ENCODE measurements at regions not wholly inside any gene's neighbourhood (a gene's known extent, or its start where the extent isn't known, plus 50 kb on each side); places are given as distances from the start of the nearest gene placed in this dataset.

DNA sequence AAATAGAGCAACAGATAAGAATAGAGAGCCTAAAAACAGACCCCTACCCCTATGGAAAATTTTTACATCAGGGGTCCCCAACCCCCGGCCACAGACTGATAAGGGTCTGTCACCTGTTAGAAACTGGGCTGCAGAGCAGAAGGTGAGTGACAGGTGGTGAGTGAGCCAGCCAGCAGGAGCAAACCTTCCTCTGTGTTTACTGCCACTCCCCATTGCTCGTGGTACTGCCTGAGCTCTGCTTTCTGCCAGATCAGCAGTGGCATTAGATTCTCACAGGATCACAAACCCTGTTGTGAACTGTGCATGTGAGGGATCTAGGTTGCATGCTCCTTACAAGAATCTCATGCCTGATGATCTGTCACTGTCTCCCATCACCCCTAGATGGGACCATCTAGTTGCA is 174.1 kb downstream of the FOXD2 start:
- Mint-ChIP-seq H3K4me1 (no peaks in the 10 kb centered on the region), H3K4me3 (no peak overlapping the region), H3K27me3 (peaks cover 21% of the 10 kb centered on the region), H3K9me3 (peaks cover 3% of the 10 kb centered on the region), H3K36me3 (no peaks in the 10 kb centered on the region), H3K27ac (no peak overlapping the region)
- DNase-seq: no peak

DNA sequence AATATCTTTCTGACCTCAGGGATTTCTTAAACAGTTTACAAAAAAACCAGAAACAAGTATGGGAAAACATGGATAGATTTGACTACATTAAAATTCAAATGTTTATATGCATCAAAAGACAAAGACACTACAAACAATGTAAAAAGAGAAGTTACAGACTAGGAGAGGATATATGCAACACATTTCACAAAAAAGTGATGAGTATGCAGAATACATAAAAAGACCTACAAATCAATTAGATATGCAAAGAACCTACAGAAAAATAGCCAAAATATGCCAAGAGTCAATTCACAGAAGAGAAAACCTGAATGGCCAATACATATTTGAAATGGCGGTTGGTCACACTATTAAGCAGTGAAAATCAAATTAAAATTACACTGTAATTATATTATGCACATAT is 175.0 kb downstream of the FOXD2 start:
- Mint-ChIP-seq H3K4me1 (no peaks in the 10 kb centered on the region), H3K4me3 (no peak overlapping the region), H3K9me3 (peaks cover 3% of the 10 kb centered on the region), H3K36me3 (no peaks in the 10 kb centered on the region), H3K27ac (no peak overlapping the region), H3K27me3 (peaks cover 21% of the 10 kb centered on the region)
- no peak for DNase-seq

DNA sequence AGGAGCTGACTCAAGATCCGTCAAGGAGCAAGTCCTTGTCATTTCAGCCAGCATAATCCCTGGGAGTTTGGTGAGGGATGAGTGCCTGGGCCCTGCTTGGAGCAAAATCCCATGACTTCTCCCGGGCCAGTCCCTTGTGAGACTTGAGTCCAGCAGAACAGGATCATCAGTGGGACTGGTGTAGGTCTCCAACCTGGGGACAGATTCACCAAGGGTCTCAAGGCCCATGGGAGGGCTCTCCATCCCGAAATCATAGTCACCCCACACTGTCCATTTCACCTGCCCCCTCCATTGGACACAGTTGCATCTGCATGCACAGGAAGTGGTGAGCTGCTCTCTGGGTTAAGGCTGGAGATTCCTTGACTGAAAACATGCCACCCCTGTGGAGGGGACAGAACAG is 178.2 kb downstream of the FOXD2 start:
- no peaks in the 10 kb centered on the region for H3K4me1 Mint-ChIP-seq
- no peaks in the 10 kb centered on the region for H3K36me3 Mint-ChIP-seq
- no peak overlapping the region for H3K27ac Mint-ChIP-seq
- DNase-seq: no peak
- peaks cover 5% of the 10 kb centered on the region for H3K27me3 Mint-ChIP-seq
- no peaks in the 10 kb centered on the region for H3K9me3 Mint-ChIP-seq
- H3K4me3 Mint-ChIP-seq: no peak overlapping the region

DNA sequence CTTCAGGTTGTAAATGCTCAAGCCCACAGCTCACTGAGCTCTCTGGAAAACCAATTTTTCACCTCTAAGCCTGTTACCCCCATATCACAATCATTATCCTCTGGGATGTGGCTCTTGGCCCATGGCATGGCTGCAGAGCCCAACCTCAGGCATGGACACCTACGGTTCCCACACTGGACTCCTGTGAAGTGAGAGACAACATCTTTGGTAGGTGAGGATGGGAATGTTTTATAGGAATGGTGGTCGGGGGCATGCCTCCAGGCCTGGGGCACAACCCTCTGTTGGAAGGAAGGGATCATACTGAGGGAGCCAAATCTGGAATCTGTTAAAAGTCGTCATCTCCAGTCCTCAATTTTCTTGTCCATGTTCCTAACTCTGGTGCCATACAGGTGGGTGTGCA is 179.1 kb downstream of the FOXD2 start:
- Mint-ChIP-seq H3K36me3 (no peaks in the 10 kb centered on the region), H3K4me1 (no peaks in the 10 kb centered on the region), H3K27ac (no peak overlapping the region), H3K27me3 (peaks cover 5% of the 10 kb centered on the region), H3K9me3 (no peaks in the 10 kb centered on the region), H3K4me3 (no peak overlapping the region)
- no peak for DNase-seq

DNA sequence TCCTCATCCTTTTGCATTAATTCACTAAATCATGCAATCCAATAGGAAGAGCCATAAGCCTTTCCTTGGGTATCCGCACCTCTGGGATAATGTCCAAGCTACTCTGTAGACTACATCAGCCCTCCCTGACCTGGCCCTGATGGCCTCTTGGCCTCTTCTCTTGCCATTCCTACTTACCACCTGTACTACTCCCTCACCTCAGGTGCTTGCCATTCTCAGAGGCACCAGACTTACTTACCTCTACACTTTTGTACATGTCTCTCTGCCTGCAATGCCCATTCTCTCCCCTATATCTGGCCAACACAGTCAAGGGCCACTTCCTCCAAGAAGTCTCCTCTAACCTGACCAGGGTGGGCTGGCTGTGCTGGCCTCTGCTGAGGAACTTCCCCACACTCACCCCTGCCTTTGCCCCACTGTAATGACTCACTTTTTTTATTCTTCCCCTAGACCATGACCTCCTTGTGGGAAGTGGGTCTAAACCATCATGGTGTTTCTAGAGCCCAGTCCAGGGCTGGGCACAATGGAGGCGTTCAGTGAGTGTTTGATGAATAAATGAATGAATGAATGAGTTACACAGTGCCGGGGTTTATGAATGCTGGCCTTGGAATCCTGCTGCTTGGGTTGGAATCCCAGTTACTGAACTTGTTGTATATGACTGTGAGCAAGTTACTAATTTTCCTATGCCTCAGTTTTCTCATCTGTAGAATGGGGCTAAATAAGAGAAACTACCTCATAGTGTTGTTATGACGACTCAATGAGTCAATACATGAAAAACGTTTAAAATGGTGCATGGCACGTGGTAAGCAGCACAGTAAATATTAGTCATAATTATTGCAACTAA is 179.8 kb downstream of the FOXD2 start:
- Mint-ChIP-seq H3K4me1 (no peaks in the 10 kb centered on the region), H3K27me3 (peaks cover 5% of the 10 kb centered on the region), H3K27ac (no peak overlapping the region), H3K36me3 (no peaks in the 10 kb centered on the region), H3K4me3 (no peak overlapping the region), H3K9me3 (no peaks in the 10 kb centered on the region)
- DNase-seq: no peak

GRCh38 chr1:47618222-47618720 is 180.4 kb downstream of the FOXD2 start:
- no peaks in the 10 kb centered on the region for H3K36me3 Mint-ChIP-seq
- H3K4me3 Mint-ChIP-seq: no peak overlapping the region
- DNase-seq: no peak
- no peak overlapping the region for H3K27ac Mint-ChIP-seq
- H3K9me3 Mint-ChIP-seq: no peaks in the 10 kb centered on the region
- peaks cover 9% of the 10 kb centered on the region for H3K27me3 Mint-ChIP-seq
- no peaks in the 10 kb centered on the region for H3K4me1 Mint-ChIP-seq

DNA sequence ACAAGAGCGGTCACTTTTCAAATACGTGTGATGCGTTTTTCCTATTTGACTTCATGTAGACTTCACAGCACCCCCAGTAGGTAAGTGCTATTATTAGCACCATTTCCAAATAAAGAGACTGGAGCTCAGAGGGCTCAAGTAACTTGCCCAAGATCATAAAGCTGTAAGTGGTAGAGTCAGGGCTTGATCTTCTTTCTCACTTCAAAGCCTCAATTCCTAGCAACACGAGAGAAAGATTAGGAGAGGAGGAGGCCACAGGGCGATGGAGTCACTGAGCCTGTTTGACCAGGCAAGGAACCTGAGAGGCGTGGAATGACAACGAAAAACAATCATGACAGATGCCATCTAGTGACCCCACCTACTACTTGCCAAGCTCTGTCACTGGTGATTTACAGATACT is 181.0 kb downstream of the FOXD2 start:
- H3K36me3 Mint-ChIP-seq: no peaks in the 10 kb centered on the region
- DNase-seq: no peak
- H3K27me3 Mint-ChIP-seq: peaks cover 9% of the 10 kb centered on the region
- no peak overlapping the region for H3K27ac Mint-ChIP-seq
- no peaks in the 10 kb centered on the region for H3K4me1 Mint-ChIP-seq
- no peaks in the 10 kb centered on the region for H3K9me3 Mint-ChIP-seq
- no peak overlapping the region for H3K4me3 Mint-ChIP-seq

GRCh38 chr1:47621483-47621882 is 183.6 kb downstream of the FOXD2 start:
- Mint-ChIP-seq H3K27ac (no peak overlapping the region), H3K27me3 (peaks cover 8% of the 10 kb centered on the region), H3K4me1 (no peaks in the 10 kb centered on the region), H3K4me3 (no peak overlapping the region), H3K36me3 (no peaks in the 10 kb centered on the region), H3K9me3 (no peaks in the 10 kb centered on the region)
- no peak for DNase-seq

DNA sequence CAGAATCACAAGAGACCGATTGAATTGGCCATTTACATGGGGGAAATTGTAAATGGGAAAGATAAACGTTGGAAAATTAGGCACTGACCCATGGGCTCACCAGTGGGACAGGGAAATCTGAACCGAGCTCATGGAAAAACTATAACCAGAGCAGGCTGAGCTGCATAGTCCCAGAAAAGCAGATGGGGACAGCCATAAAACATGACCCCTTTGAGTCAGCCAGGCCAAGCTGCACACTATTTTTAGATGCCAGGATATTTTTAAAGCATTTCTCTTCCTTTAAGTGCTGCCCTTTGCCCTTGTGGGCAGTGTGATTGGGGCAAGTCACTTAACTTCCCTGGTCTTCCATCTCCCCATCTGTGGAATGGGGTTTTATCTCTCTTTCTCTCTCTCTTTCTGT is 184.1 kb downstream of the FOXD2 start:
- Mint-ChIP-seq H3K4me3 (no peak overlapping the region), H3K27ac (no peak overlapping the region), H3K27me3 (peaks cover 8% of the 10 kb centered on the region), H3K36me3 (no peaks in the 10 kb centered on the region), H3K4me1 (no peaks in the 10 kb centered on the region), H3K9me3 (no peaks in the 10 kb centered on the region)
- DNase-seq: no peak

GRCh38 chr1:47622776-47623556 is 185.1 kb downstream of the FOXD2 start:
- no peaks in the 10 kb centered on the region for H3K36me3 Mint-ChIP-seq
- H3K9me3 Mint-ChIP-seq: no peaks in the 10 kb centered on the region
- no peak overlapping the region for H3K4me3 Mint-ChIP-seq
- peaks cover 8% of the 10 kb centered on the region for H3K27me3 Mint-ChIP-seq
- no peak for DNase-seq
- H3K27ac Mint-ChIP-seq: no peak overlapping the region
- no peaks in the 10 kb centered on the region for H3K4me1 Mint-ChIP-seq

DNA sequence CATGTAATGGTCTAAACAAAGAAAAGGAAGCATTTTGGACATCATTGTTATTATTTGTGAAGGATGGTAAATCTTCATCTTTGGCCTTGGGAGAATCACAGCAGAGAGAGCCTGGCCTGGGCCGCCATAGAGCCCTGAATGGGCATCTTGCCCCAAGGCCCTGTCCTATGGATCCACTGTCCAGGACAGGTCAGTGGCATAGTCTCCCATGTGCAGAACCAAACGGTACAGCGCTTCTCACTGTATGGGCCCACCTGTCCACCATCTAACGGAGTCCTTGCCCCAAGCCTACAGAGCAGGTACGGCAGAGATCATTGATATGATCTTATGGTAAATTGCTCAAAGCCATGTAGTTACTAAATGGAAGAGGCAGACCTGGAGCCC is 185.7 kb downstream of the FOXD2 start:
- no peaks in the 10 kb centered on the region for H3K36me3 Mint-ChIP-seq
- H3K27ac Mint-ChIP-seq: no peak overlapping the region
- H3K4me1 Mint-ChIP-seq: no peaks in the 10 kb centered on the region
- H3K4me3 Mint-ChIP-seq: no peak overlapping the region
- H3K27me3 Mint-ChIP-seq: peaks cover 8% of the 10 kb centered on the region
- no peaks in the 10 kb centered on the region for H3K9me3 Mint-ChIP-seq
- no peak for DNase-seq

DNA sequence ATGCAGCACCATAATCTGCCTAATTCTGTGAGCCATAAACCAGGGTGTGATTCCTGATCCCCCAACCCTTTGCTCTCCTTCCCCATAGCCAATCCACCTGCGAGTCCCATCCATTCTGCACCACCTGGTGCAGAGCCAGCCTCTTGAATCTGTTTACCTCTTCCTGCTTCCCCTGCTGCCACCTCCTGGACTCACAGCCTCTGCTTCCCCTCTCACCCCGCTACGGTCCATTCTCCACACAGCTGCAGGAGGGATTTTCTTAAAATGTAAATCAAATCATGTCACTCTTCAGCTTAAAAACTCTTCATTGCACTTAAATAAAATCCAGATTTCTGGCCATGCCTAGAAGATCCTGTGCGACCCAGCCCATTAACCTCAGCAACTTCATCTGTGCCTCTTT is 186.7 kb downstream of the FOXD2 start:
- Mint-ChIP-seq H3K4me1 (no peaks in the 10 kb centered on the region), H3K36me3 (no peaks in the 10 kb centered on the region), H3K27me3 (peaks cover 8% of the 10 kb centered on the region), H3K9me3 (no peaks in the 10 kb centered on the region), H3K27ac (no peak overlapping the region), H3K4me3 (no peak overlapping the region)
- DNase-seq: no peak

DNA sequence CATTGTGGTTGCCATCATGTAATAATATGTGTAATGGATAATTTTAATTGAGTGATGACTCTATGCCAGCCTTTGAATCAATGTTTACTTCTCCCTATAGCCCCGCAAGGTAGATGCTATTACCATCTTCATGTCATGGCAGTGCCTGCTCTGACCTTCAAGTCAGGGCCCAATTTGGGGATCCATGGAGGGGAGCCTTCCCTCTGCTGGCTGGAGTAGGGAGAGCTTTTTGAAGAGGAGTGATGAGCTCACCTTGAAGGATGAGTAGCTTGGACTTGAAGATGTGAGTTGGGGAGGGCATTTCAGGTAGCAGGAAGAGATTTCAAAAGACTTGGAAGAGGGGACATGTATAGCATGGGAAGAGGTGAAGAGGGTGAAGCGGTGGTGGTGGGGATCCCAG is 189.2 kb downstream of the FOXD2 start:
- Mint-ChIP-seq H3K27me3 (peaks cover 8% of the 10 kb centered on the region), H3K9me3 (no peaks in the 10 kb centered on the region), H3K27ac (no peak overlapping the region), H3K36me3 (no peaks in the 10 kb centered on the region), H3K4me1 (no peaks in the 10 kb centered on the region), H3K4me3 (no peak overlapping the region)
- DNase-seq: no peak

DNA sequence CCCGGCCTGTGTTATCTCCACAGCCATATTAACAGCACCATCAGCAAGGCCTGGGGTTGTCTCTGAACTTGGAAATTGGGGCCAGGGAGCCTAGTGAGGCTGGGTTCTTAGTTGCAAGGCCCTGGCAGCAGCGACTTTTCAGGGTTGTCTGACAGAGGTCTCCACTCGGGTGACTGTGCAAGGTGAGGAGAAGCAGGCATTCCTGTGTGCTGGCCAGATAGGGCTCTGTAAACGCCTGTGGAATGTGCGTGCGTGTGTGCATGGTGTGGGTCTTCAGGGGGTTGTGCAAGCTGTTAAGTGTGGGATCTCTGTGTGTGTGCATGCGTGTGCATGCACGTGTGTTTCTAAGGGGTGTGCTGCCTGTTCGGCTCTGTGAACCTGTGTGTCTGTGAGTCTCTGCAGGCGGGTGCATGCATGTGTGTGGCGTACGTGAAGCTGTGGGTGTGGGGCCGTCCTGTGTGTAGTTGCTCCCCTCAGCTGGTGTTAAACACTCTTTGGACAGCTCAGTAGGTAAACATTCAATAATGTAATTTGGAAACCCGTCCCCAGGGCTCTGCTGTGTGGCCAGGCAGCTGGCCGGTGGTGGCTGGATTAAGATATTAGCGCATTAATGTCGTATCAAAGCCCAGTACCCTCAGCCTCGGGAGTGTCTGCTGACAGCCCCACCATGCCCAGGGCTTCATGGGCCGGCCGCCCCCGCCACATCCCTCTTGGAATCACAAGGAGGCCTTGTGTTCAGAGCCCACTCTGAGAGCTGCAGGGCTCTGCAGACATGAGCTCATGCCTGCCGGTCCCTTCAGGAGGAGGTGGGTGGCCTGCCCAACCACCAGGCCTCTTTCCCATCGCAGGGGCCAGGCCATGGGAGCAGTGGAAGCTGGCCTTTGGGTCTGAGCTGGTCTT is 189.9 kb downstream of the FOXD2 start:
- no peaks in the 10 kb centered on the region for H3K9me3 Mint-ChIP-seq
- no peaks in the 10 kb centered on the region for H3K4me1 Mint-ChIP-seq
- H3K27me3 Mint-ChIP-seq: peaks cover 8% of the 10 kb centered on the region
- DNase-seq: no peak
- no peak overlapping the region for H3K4me3 Mint-ChIP-seq
- no peaks in the 10 kb centered on the region for H3K36me3 Mint-ChIP-seq
- no peak overlapping the region for H3K27ac Mint-ChIP-seq

DNA sequence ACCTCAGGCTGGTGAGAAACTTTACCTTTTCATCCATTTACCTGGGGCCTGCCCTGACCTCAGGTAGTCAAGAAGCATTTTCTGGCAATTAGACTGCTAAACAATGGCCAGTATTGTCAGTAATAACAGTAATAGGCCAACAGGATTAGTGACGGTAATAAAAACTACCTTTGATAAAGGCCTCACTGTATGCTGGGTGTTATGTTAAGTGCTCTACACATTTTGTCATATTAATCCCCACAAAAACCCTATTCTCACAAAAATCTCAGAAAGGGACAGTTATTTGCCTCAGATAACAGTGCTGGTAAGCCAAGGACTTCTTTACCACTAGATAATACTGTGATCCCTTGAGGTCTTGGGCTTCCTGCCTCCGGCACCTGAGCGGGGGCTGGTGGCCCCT is 191.4 kb downstream of the FOXD2 start:
- H3K36me3 Mint-ChIP-seq: no peaks in the 10 kb centered on the region
- H3K4me3 Mint-ChIP-seq: no peak overlapping the region
- DNase-seq: no peak
- no peaks in the 10 kb centered on the region for H3K9me3 Mint-ChIP-seq
- H3K4me1 Mint-ChIP-seq: no peaks in the 10 kb centered on the region
- H3K27me3 Mint-ChIP-seq: peaks cover 5% of the 10 kb centered on the region
- H3K27ac Mint-ChIP-seq: no peak overlapping the region
